ENCODE measurements at regions not wholly inside any gene's neighbourhood (a gene's known extent, or its start where the extent isn't known, plus 50 kb on each side); places are given as distances from the start of the nearest gene placed in this dataset.

DNA sequence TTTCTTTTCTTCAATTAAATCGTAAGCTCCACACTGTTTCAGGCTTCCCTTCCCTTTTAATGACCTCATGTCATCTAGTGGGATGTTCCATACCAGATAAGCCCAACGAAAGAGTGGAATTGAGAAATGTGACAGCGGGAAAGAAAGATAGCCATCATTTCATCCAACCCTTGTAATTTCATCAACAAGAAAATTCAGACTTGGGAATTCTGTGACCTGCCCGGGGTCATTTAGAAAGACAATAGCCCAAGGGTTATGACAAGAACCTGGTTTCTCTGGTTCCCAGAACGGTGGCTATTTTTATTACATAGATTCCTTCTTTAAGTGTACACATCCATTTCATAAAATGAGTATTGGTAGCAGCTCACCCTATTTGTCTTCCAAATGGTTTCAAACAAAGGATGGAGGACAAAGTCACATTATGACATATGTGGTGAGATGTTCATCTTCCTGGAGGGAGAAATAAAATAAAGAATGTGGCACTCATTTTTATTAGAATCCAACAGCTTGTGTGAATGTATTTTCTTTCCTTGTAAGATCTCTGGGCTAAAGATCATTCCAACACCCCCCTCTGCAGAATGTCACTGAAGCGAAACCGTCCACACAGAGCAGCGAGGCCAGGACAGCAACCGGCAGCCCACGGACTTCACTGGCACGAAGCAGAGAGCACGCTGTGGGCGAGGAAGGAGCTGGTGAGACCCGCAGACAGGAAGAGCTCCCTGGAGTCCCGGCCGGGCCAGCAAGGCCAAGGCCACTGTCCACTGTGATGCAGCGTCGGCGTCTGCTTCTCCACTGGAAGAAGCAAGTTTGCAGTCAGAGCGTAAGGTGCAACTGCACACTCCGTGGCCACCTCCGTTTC is 199.9 kb downstream of the KLF6 start:
- Histone ChIP-seq H3K36me3 (ENCODE audit: low read depth, low read length) (no peaks in the 10 kb centered on the region), H3K4me1 (ENCODE audit: insufficient read depth, low read length) (no peaks in the 10 kb centered on the region), H3K79me2 (ENCODE audit: low read length) (no peaks in the 10 kb centered on the region), H3K4me3 (ENCODE audit: low read length) (no peak overlapping the region), H3K9me2 (replicated peaks; ENCODE audit: low read length) (no peaks in the 10 kb centered on the region), H3K27me3 (ENCODE audit: low read length) (no peaks in the 10 kb centered on the region), H4K20me1 (ENCODE audit: low read length) (no peaks in the 10 kb centered on the region), H2AFZ (ENCODE audit: low read length) (no peak overlapping the region), H3K4me2 (ENCODE audit: low read length) (no peak overlapping the region), H3F3A (ENCODE audit: low read length, unreplicated experiment) (no peaks in the 10 kb centered on the region), H3K9ac (ENCODE audit: low read length) (no peak overlapping the region), H3K27ac (ENCODE audit: low read length) (no peak overlapping the region), H3K9me3 (ENCODE audit: low read length) (no peaks in the 10 kb centered on the region)
- POLR2A ChIA-PET (ENCODE audit: unreplicated experiment), result no interaction called here
- ATAC-seq (no peak), DNase-seq (no peak)
- CTCF ChIA-PET, result no interaction called here
- no TSS peak for BruUV-seq (replicated peaks)
- intact Hi-C loops (cut with micrococcal nuclease), result no loop called here
- TF ChIP-seq EZH2 (IDR thresholded peaks at IDR 0.05; ENCODE audit: low read length, unreplicated experiment) (no peak), EZH2phosphoT487 (IDR thresholded peaks at IDR 0.05; ENCODE audit: borderline replicate concordance, low read length) (no peak)
- TF ChIP-seq, protein P1, sequence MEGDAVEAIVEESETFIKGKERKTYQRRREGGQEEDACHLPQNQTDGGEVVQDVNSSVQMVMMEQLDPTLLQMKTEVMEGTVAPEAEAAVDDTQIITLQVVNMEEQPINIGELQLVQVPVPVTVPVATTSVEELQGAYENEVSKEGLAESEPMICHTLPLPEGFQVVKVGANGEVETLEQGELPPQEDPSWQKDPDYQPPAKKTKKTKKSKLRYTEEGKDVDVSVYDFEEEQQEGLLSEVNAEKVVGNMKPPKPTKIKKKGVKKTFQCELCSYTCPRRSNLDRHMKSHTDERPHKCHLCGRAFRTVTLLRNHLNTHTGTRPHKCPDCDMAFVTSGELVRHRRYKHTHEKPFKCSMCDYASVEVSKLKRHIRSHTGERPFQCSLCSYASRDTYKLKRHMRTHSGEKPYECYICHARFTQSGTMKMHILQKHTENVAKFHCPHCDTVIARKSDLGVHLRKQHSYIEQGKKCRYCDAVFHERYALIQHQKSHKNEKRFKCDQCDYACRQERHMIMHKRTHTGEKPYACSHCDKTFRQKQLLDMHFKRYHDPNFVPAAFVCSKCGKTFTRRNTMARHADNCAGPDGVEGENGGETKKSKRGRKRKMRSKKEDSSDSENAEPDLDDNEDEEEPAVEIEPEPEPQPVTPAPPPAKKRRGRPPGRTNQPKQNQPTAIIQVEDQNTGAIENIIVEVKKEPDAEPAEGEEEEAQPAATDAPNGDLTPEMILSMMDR (conservative IDR thresholded peaks at IDR 0.05; ENCODE audit: low read depth, low read length), result no peak

DNA sequence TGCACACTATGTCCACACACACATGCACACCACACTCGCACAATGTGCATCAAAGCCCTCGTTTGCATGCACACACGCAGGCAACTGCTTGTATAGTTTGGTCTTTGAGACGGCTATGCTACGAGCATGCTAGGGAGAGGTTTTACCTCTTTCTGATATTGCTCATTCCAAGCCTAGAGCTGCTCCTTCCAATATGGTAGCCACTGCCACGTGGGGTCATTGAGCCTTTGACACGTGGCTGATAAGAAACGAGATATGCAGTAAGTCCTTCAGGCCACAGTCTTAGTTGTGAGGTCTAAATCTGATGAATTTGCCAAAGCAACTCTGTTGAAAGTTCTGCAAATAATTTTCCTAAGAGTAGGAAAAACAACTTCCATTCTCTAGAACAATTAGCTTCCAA is 204.4 kb downstream of the KLF6 start:
- no peaks in the 10 kb centered on the region for H3K36me3 ChIP-seq (ENCODE audit: low read depth, low read length)
- ATAC-seq (no peak), DNase-seq (no peak)
- H3F3A ChIP-seq (ENCODE audit: low read length, unreplicated experiment), result no peaks in the 10 kb centered on the region
- H3K9ac ChIP-seq (ENCODE audit: low read length), result no peak overlapping the region
- ChIA-PET CTCF (no interaction called here), POLR2A (ENCODE audit: unreplicated experiment) (no interaction called here)
- H3K9me3 ChIP-seq (ENCODE audit: low read length), result no peaks in the 10 kb centered on the region
- H3K27ac ChIP-seq (ENCODE audit: low read length), result no peak overlapping the region
- no peaks in the 10 kb centered on the region for H3K9me2 ChIP-seq (replicated peaks; ENCODE audit: low read length)
- no peak overlapping the region for H3K4me3 ChIP-seq (ENCODE audit: low read length)
- no peaks in the 10 kb centered on the region for H4K20me1 ChIP-seq (ENCODE audit: low read length)
- no peak overlapping the region for H2AFZ ChIP-seq (ENCODE audit: low read length)
- H3K4me1 ChIP-seq (ENCODE audit: insufficient read depth, low read length), result no peaks in the 10 kb centered on the region
- H3K4me2 ChIP-seq (ENCODE audit: low read length), result no peak overlapping the region
- H3K79me2 ChIP-seq (ENCODE audit: low read length), result no peaks in the 10 kb centered on the region
- intact Hi-C loops (cut with micrococcal nuclease), result no loop called here
- H3K27me3 ChIP-seq (ENCODE audit: low read length), result no peaks in the 10 kb centered on the region
- no TSS peak for BruUV-seq (replicated peaks)
- TF ChIP-seq EZH2 (IDR thresholded peaks at IDR 0.05; ENCODE audit: low read length, unreplicated experiment) (no peak), EZH2phosphoT487 (IDR thresholded peaks at IDR 0.05; ENCODE audit: borderline replicate concordance, low read length) (no peak)
- TF ChIP-seq, protein P1 (conservative IDR thresholded peaks at IDR 0.05; ENCODE audit: low read depth, low read length), result no peak

DNA sequence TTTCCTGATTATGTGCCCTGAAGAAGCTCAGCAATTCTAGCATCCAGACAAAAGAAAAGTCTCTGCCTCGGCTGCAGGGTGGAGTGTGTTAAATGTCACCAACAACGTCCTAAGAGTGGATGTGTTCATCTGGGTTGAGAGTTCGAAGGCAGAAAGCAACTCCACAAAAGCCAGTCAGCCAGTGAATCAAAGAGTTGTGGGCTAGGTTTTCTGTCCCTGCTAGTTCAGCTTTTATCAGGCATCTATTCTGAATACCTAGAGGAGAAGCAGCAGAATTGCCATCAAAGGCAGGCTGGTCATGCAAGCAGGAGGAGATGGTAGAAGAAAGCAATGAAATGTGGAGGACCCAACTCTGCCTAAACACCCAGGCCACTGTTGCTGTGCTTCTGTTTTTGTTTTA is 205.2 kb downstream of the KLF6 start:
- no peak overlapping the region for H2AFZ ChIP-seq (ENCODE audit: low read length)
- no peak overlapping the region for H3K27ac ChIP-seq (ENCODE audit: low read length)
- H3K9me3 ChIP-seq (ENCODE audit: low read length), result no peaks in the 10 kb centered on the region
- no peaks in the 10 kb centered on the region for H3K27me3 ChIP-seq (ENCODE audit: low read length)
- H3K9ac ChIP-seq (ENCODE audit: low read length), result no peak overlapping the region
- no peak for ATAC-seq
- H3K4me1 ChIP-seq (ENCODE audit: insufficient read depth, low read length), result no peaks in the 10 kb centered on the region
- H3K4me2 ChIP-seq (ENCODE audit: low read length), result no peak overlapping the region
- H3K79me2 ChIP-seq (ENCODE audit: low read length), result no peaks in the 10 kb centered on the region
- no peak for TF ChIP-seq EZH2 (IDR thresholded peaks at IDR 0.05; ENCODE audit: low read length, unreplicated experiment)
- TF ChIP-seq, protein P1 (conservative IDR thresholded peaks at IDR 0.05; ENCODE audit: low read depth, low read length), result no peak
- no peak for DNase-seq
- BruUV-seq (replicated peaks), result no TSS peak
- no peaks in the 10 kb centered on the region for H4K20me1 ChIP-seq (ENCODE audit: low read length)
- intact Hi-C loops (cut with micrococcal nuclease), result no loop called here
- H3K9me2 ChIP-seq (replicated peaks; ENCODE audit: low read length), result no peaks in the 10 kb centered on the region
- ChIA-PET POLR2A (ENCODE audit: unreplicated experiment) (interaction anchor here (0.6 kb wide), 1 partner anchor 15 kb away, joined by 6 read pairs; no protein-coding TSS in a partner anchor), CTCF (no interaction called here)
- H3K4me3 ChIP-seq (ENCODE audit: low read length), result no peak overlapping the region
- H3K36me3 ChIP-seq (ENCODE audit: low read depth, low read length), result no peaks in the 10 kb centered on the region
- H3F3A ChIP-seq (ENCODE audit: low read length, unreplicated experiment), result no peaks in the 10 kb centered on the region

Measured in PC-3 (cell line).